Aorta (tissue), 5 donors: ENCODE measurements at regions not wholly inside any gene's neighbourhood (a gene's known extent, or its start where the extent isn't known, plus 50 kb on each side); places are given as distances from the start of the nearest gene placed in this dataset.

Experiments
- ATAC-seq: fragments of 200-7000 bp; cut with Tn5 transposase; one replicate; pipeline ENCODE4 v1.9.1; 2022; ENCODE audit warnings: moderate library complexity; ENCODE audit not compliant: low FRiP score
- DNase-seq, 2 donors: peaks; one replicate each; pipeline ENCODE4 v3.0.0-alpha.2; 2020
- H3K27ac ChIP-seq, 2 donors: one replicate each; pipeline ENCODE4 v1.5.1; 2013; ENCODE audit warnings: low read length in 2 of 2, mild to moderate bottlenecking in 2 of 2, moderate library complexity in 2 of 2, control low read depth in 1 of 2, inconsistent platforms in 1 of 2, low read depth in 1 of 2
- H3K27me3 ChIP-seq, 2 donors: one replicate each; pipeline ENCODE4 v1.6.1; 2013; ENCODE audit warnings: control low read depth in 1 of 2, low read length in 1 of 2, mild to moderate bottlenecking in 1 of 2, moderate library complexity in 1 of 2; ENCODE audit not compliant: insufficient read depth in 2 of 2, control insufficient read depth in 1 of 2
- H3K36me3 ChIP-seq, 2 donors: one replicate each; pipeline ENCODE4 v1.6.1; 2013; ENCODE audit warnings: control low read depth in 1 of 2, low read length in 1 of 2, mild to moderate bottlenecking in 1 of 2; ENCODE audit not compliant: insufficient read depth in 2 of 2, control insufficient read depth in 1 of 2
- H3K4me1 ChIP-seq, 2 donors: one replicate each; pipeline ENCODE4 v1.6.1; 2013; ENCODE audit warnings: low read length in 2 of 2, control low read depth in 1 of 2, mild to moderate bottlenecking in 1 of 2, moderate library complexity in 1 of 2; ENCODE audit not compliant: insufficient read depth in 2 of 2, control insufficient read depth in 1 of 2
- H3K4me3 ChIP-seq, 2 donors: one replicate each; pipeline ENCODE4 v1.5.1; 2013; ENCODE audit warnings: low read length in 2 of 2, control low read depth in 1 of 2, mild to moderate bottlenecking in 1 of 2
- H3K9me3 ChIP-seq: one replicate; pipeline ENCODE4 v1.6.1; 2013; ENCODE audit warnings: mild to moderate bottlenecking, low read length; ENCODE audit not compliant: control insufficient read depth
- WGBS, 2 donors: extraction: QIAGEN DNeasy Blood & Tissue Kit; methylation state at CpG; one replicate each; pipeline ENCODE4 v1.1.7; 2013; 5-methylcytosine and 5-hydroxymethylcytosine counted together
- intact Hi-C, 2 donors: fragments of 100-400 bp; cut with DNase I; formaldehyde crosslinking; loops; one replicate each; pipeline versions ENCODE4 v1.14.2 to v1.15.0; 2022
- donor health status: healthy with polysubstance abuse.
- donor health status: Bipolar disorder and iron deficiency.
- donor health status: DM: no; HTN: no; CAD: no.
- donor health status: DM: no; HTN: no; CAD: no.
- donor health status: DM: yes; HTN: yes; CAD: no.

- Histone ChIP-seq H3K9me3 (peaks cover 1% of the 10 kb centered on the region), H3K27me3 (no peaks in the 10 kb centered on the region), H3K4me1 (no peaks in the 10 kb centered on the region), H3K36me3 (no peaks in the 10 kb centered on the region), H3K4me3 (no peak overlapping the region), H3K27ac (no peak overlapping the region)
- ATAC-seq (no peak), DNase-seq (no peak)
- intact Hi-C loops = no loop called here
- 77 to 79% methylated on average over 5 of the region's 5 CpGs for WGBS, 2 donors
Observed at GRCh38 chr14:36398463-36399291, 78.2 kb upstream of the MBIP start.

- DNase-seq (no peak), ATAC-seq (no peak)
- Histone ChIP-seq H3K27me3 (no peaks in the 10 kb centered on the region), H3K4me1 (no peaks in the 10 kb centered on the region), H3K4me3 (no peak overlapping the region), H3K9me3 (peaks cover 1% of the 10 kb centered on the region), H3K36me3 (no peaks in the 10 kb centered on the region), H3K27ac (no peak overlapping the region)
- intact Hi-C loops = no loop called here
Observed at GRCh38 chr14:36397357-36397756, 76.9 kb upstream of the MBIP start.

GRCh38 chr14:36396798-36397197 lies 76.4 kb upstream of the MBIP start:
- ATAC-seq = no peak
- no peak overlapping the region for H3K4me3 ChIP-seq
- no peak overlapping the region for H3K27ac ChIP-seq
- no peaks in the 10 kb centered on the region for H3K36me3 ChIP-seq
- no peaks in the 10 kb centered on the region for H3K4me1 ChIP-seq
- DNase-seq = no peak
- no peaks in the 10 kb centered on the region for H3K27me3 ChIP-seq
- intact Hi-C loops = no loop called here
- H3K9me3 ChIP-seq = peaks cover 1% of the 10 kb centered on the region

- H3K4me3 ChIP-seq = no peak overlapping the region
- peaks cover 1% of the 10 kb centered on the region for H3K9me3 ChIP-seq
- intact Hi-C loops = no loop called here
- H3K36me3 ChIP-seq = no peaks in the 10 kb centered on the region
- no peaks in the 10 kb centered on the region for H3K4me1 ChIP-seq
- no peaks in the 10 kb centered on the region for H3K27me3 ChIP-seq
- DNase-seq = no peak
- H3K27ac ChIP-seq = no peak overlapping the region
- 4 to 9% methylated on average over 1 of the region's 1 CpG for WGBS, 2 donors
- ATAC-seq = no peak
Observed at GRCh38 chr14:36394593-36394992, 74.2 kb upstream of the MBIP start.

- 69 to 77% methylated on average over 4 of the region's 4 CpGs for WGBS, 2 donors
- Histone ChIP-seq H3K27ac (no peak overlapping the region), H3K4me1 (no peaks in the 10 kb centered on the region), H3K27me3 (no peaks in the 10 kb centered on the region), H3K9me3 (no peaks in the 10 kb centered on the region), H3K4me3 (no peak overlapping the region), H3K36me3 (no peaks in the 10 kb centered on the region)
- DNase-seq (no peak), ATAC-seq (no peak)
- intact Hi-C loops = no loop called here
Observed at GRCh38 chr14:36390718-36391117, 70.3 kb upstream of the MBIP start.

GRCh38 chr14:36383767-36384431 lies 63.5 kb upstream of the MBIP start:
- peak overlapping the region; percentile 64 to 95 for H3K27ac ChIP-seq
- intact Hi-C loops = no loop called here

GRCh38 chr14:36373982-36374673 lies 53.7 kb upstream of the MBIP start:
- ATAC-seq (peak; percentile 79), DNase-seq (peak; percentile 77 to 80)
- 30 to 33% methylated on average over 4 of the region's 4 CpGs for WGBS, 2 donors
- Histone ChIP-seq H3K36me3 (no peaks in the 10 kb centered on the region), H3K4me1 (no peaks in the 10 kb centered on the region), H3K27ac (no peak overlapping the region), H3K27me3 (no peaks in the 10 kb centered on the region), H3K9me3 (peaks cover 1% of the 10 kb centered on the region), H3K4me3 (no peak overlapping the region)
- intact Hi-C loops = loop anchor here in 1 of 2 donors (10.0 kb wide), 2 partner anchors 299 to 499 kb away; no protein-coding TSS in a partner anchor

More at GRCh38 chr14:36383767-36384431, 63.5 kb upstream of the MBIP start:
- Histone ChIP-seq H3K36me3 (no peaks in the 10 kb centered on the region), H3K4me3 (no peak overlapping the region), H3K27me3 (no peaks in the 10 kb centered on the region), H3K4me1 (no peaks in the 10 kb centered on the region), H3K9me3 (no peaks in the 10 kb centered on the region)
- WGBS, 2 donors = 31 to 35% methylated on average over 7 of the region's 7 CpGs
- DNase-seq (peak; percentile 84 to 91), ATAC-seq (peak; percentile 87)
